ENCODE measurements at regions not wholly inside any gene's neighbourhood (a gene's known extent, or its start where the extent isn't known, plus 50 kb on each side); places are given as distances from the start of the nearest gene placed in this dataset.

- no peak for TF ChIP-seq CTCF (IDR thresholded peaks at IDR 0.05; ENCODE audit: insufficient read depth, low read length, poor library complexity, severe bottlenecking)
- Histone ChIP-seq H3K27me3 (replicated peaks; ENCODE audit: control insufficient read depth, insufficient read depth, low read length) (no peaks in the 10 kb centered on the region; the same call in 1 of the 2 replicates), H3K4me3 (replicated peaks; ENCODE audit: low read depth, low read length) (no peak overlapping the region), H3K36me3 (ENCODE audit: control insufficient read depth, insufficient read depth, low read length) (no peaks in the 10 kb centered on the region)
- DNase-seq (ENCODE audit: extremely low read depth, insufficient read length) = no peak
Measured at GRCh38 chr1:199847021-199847420, 180.5 kb upstream of the NR5A2 start.

- no peak for DNase-seq (ENCODE audit: extremely low read depth, insufficient read length)
- no peak overlapping the region for H3K4me3 ChIP-seq (replicated peaks; ENCODE audit: low read depth, low read length)
- TF ChIP-seq CTCF (IDR thresholded peaks at IDR 0.05; ENCODE audit: insufficient read depth, low read length, poor library complexity, severe bottlenecking) = no peak
- H3K36me3 ChIP-seq (ENCODE audit: control insufficient read depth, insufficient read depth, low read length) = no peaks in the 10 kb centered on the region
- no peaks in the 10 kb centered on the region; the same call in 1 of the 2 replicates for H3K27me3 ChIP-seq (replicated peaks; ENCODE audit: control insufficient read depth, insufficient read depth, low read length)
Measured at GRCh38 chr1:199851439-199852140, 175.9 kb upstream of the NR5A2 start.

GRCh38 chr1:199854686-199855321 is 172.7 kb upstream of the NR5A2 start:
- Histone ChIP-seq H3K36me3 (ENCODE audit: control insufficient read depth, insufficient read depth, low read length) (no peaks in the 10 kb centered on the region), H3K27me3 (replicated peaks; ENCODE audit: control insufficient read depth, insufficient read depth, low read length) (no peaks in the 10 kb centered on the region), H3K4me3 (replicated peaks; ENCODE audit: low read depth, low read length) (no peak overlapping the region)
- TF ChIP-seq CTCF (IDR thresholded peaks at IDR 0.05; ENCODE audit: insufficient read depth, low read length, poor library complexity, severe bottlenecking) = no peak
- no peak for DNase-seq (ENCODE audit: extremely low read depth, insufficient read length)

- H3K4me3 ChIP-seq (replicated peaks; ENCODE audit: low read depth, low read length) = no peak overlapping the region
- DNase-seq (ENCODE audit: extremely low read depth, insufficient read length) = no peak
- H3K36me3 ChIP-seq (ENCODE audit: control insufficient read depth, insufficient read depth, low read length) = no peaks in the 10 kb centered on the region
- TF ChIP-seq CTCF (IDR thresholded peaks at IDR 0.05; ENCODE audit: insufficient read depth, low read length, poor library complexity, severe bottlenecking) = no peak
- no peaks in the 10 kb centered on the region for H3K27me3 ChIP-seq (replicated peaks; ENCODE audit: control insufficient read depth, insufficient read depth, low read length)
Measured at GRCh38 chr1:199855580-199855979, 171.9 kb upstream of the NR5A2 start.

- TF ChIP-seq CTCF (IDR thresholded peaks at IDR 0.05; ENCODE audit: insufficient read depth, low read length, poor library complexity, severe bottlenecking) = no peak
- no peak for DNase-seq (ENCODE audit: extremely low read depth, insufficient read length)
- no peak overlapping the region for H3K4me3 ChIP-seq (replicated peaks; ENCODE audit: low read depth, low read length)
- no peaks in the 10 kb centered on the region for H3K27me3 ChIP-seq (replicated peaks; ENCODE audit: control insufficient read depth, insufficient read depth, low read length)
- no peaks in the 10 kb centered on the region for H3K36me3 ChIP-seq (ENCODE audit: control insufficient read depth, insufficient read depth, low read length)
Measured at GRCh38 chr1:199856216-199856780, 171.2 kb upstream of the NR5A2 start.

Data from GM06990 (cell line).